ENCODE measurements at regions not wholly inside any gene's neighbourhood (a gene's known extent, or its start where the extent isn't known, plus 50 kb on each side); places are given as distances from the start of the nearest gene placed in this dataset.

DNA sequence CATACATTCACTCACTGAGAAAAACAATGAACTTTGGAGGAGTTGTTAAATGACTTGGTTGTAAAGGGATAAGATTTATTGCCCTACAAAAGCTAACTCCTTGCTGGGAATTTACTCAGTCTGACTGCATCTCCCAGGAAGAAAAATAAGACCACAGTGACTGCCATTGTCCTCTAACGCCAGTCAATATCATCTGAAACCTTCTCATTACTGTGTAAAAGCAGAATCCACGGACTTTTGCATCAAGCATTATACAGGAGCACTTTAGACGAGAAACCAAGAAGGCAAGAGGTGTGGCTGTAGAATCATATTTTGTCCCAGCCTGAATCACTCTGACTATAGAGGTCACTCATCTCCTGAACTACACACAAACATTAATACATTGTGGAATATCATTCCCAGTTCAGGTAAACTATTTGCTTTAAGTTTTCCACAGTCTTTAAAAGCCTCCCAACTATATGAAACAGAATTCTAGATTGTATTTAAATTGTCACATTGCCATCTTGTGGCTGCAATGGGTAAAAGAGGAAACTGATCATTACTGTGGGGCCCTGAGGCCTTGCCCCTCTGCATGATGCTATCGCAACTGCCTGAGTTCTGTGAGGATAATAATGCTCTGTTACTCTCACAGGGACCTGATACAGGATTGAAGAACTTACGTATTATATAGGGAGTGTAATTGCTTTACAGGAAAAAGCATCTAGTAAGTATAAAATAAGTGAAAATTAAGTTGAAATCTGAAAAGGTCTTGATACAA, 142.9 kb downstream of the SLCO4C1 start:
- TF ChIP-seq POLR2AphosphoS5 (IDR thresholded peaks at IDR 0.05), result no peak
- no peak for TF ChIP-seq POLR2A (IDR thresholded peaks at IDR 0.05)
